SK-N-SH (cell line): ENCODE measurements at regions not wholly inside any gene's neighbourhood (a gene's known extent, or its start where the extent isn't known, plus 50 kb on each side); places are given as distances from the start of the nearest gene placed in this dataset.

ENCODE experiments used
- CTCF ChIA-PET: fragments of 300-600, 350-600 bp; formaldehyde crosslinking; extraction: SDS; loops from one replicate; lab custom pipeline; 2021; lab: Yijun Ruan, JAX
- POLR2A ChIA-PET: fragments of 350-600 bp; sonication (Branson Sonifier 250); formaldehyde crosslinking; extraction: SDS; loops from one replicate; lab custom pipeline; 2020; ENCODE audit warnings: antibody characterized with exemption, inconsistent platforms; lab: Yijun Ruan, JAX
- DNase-seq: peaks from one replicate; pipeline ENCODE4 v3.0.0; 2012
- H2AFZ ChIP-seq: fragments of 200-600 bp; sonication (generic); 2 replicates; pipeline ENCODE4 v1.8.1; 2016; ENCODE audit warnings: antibody characterized with exemption, mild to moderate bottlenecking, low read depth
- H3F3A ChIP-seq: fragments of 200-600 bp; sonication (generic); replicated peaks from 2 replicates; pipeline ENCODE3; 2016; ENCODE audit warnings: antibody characterized with exemption, mild to moderate bottlenecking; ENCODE audit not compliant: insufficient read depth
- H3K27ac ChIP-seq, 2 experiments: fragments of 200-500 bp in 1 of 2; fragments of 200-600 bp in 1 of 2; sonication (Bioruptor generic) in 1 of 2; sonication (generic), shearing (Covaris generic) in 1 of 2; 2 replicates each; pipeline versions ENCODE4 v1.5.1 to v1.6.1; 2014 to 2016; ENCODE audit warnings: low read depth in 2 of 2, inconsistent platforms in 1 of 2, low read length in 1 of 2, mild to moderate bottlenecking in 1 of 2, mixed read lengths in 1 of 2
- H3K27me3 ChIP-seq: fragments of 200-600 bp; sonication (generic), shearing (Covaris generic); 2 replicates; pipeline ENCODE4 v1.6.1; 2016; ENCODE audit warnings: mixed run types; ENCODE audit not compliant: insufficient read depth
- H3K36me3 ChIP-seq, 2 experiments: fragments of 200-500 bp in 1 of 2; fragments of 200-600 bp in 1 of 2; sonication (Bioruptor generic) in 1 of 2; sonication (generic) in 1 of 2; replicated peaks in 1 of 2; 2 replicates each; pipeline versions ENCODE3 to v1.5.1; 2014 to 2016; ENCODE audit warnings: low read length in 1 of 2, mild to moderate bottlenecking in 1 of 2; ENCODE audit not compliant: insufficient read depth in 2 of 2, control insufficient read depth in 1 of 2
- H3K4me1 ChIP-seq, 2 experiments: fragments of 200-500 bp in 1 of 2; fragments of 200-600 bp in 1 of 2; sonication (Bioruptor generic) in 1 of 2; sonication (generic), shearing (Covaris generic) in 1 of 2; 2 replicates each; pipeline versions ENCODE4 v1.5.1 to v1.6.1; 2014 to 2016; ENCODE audit warnings: low read depth in 1 of 2, low read length in 1 of 2, mixed run types in 1 of 2; ENCODE audit not compliant: insufficient read depth in 2 of 2, control insufficient read depth in 1 of 2
- H3K4me2 ChIP-seq: fragments of 200-600 bp; sonication (generic), shearing (Covaris generic); 2 replicates; pipeline ENCODE4 v1.6.1; 2017; ENCODE audit warnings: mixed run types
- H3K4me3 ChIP-seq, 2 experiments: fragments of 200-500 bp in 1 of 2; fragments of 200-600 bp in 1 of 2; sonication (Bioruptor generic) in 1 of 2; sonication (generic), shearing (Covaris generic) in 1 of 2; 2 replicates each; pipeline versions ENCODE4 v1.5.1 to v1.8.1; 2014 to 2016; ENCODE audit warnings: low read depth in 2 of 2, inconsistent platforms in 1 of 2, low read length in 1 of 2, mild to moderate bottlenecking in 1 of 2, mixed read lengths in 1 of 2, moderate library complexity in 1 of 2
- H3K79me2 ChIP-seq: fragments of 200-600 bp; sonication (generic); 2 replicates; pipeline ENCODE4 v1.8.1; 2017; ENCODE audit warnings: mild to moderate bottlenecking; ENCODE audit not compliant: insufficient read depth
- H3K9ac ChIP-seq: fragments of 200-600 bp; sonication (generic); 2 replicates; pipeline ENCODE4 v1.6.1; 2017; ENCODE audit warnings: mixed run types
- H3K9me2 ChIP-seq: fragments of 200-600 bp; sonication (generic); 2 replicates; pipeline ENCODE4 v1.6.1; 2017; ENCODE audit warnings: mixed run types
- H3K9me3 ChIP-seq: fragments of 200-600 bp; sonication (generic); 2 replicates; pipeline ENCODE4 v1.6.1; 2017; ENCODE audit warnings: mixed run types, mild to moderate bottlenecking, moderate library complexity
- H4K20me1 ChIP-seq: fragments of 200-600 bp; sonication (generic); 2 replicates; pipeline ENCODE4 v1.6.1; 2017; ENCODE audit warnings: mild to moderate bottlenecking, mixed run types; ENCODE audit not compliant: insufficient read depth
- EP300 ChIP-seq, 2 experiments: IDR thresholded peaks; 2 replicates each; pipeline versions ENCODE4 v1.4.0 to v1.6.1; 2012; ENCODE audit warnings: borderline replicate concordance in 1 of 2, low read depth in 1 of 2, low read length in 1 of 2
- EZH2phosphoT487 ChIP-seq: fragments of 200-600 bp; sonication (generic); IDR thresholded peaks from 2 replicates; pipeline ENCODE4 v1.6.1; 2017; ENCODE audit warnings: low read depth, mixed run types, mild to moderate bottlenecking, antibody characterized with exemption, moderate library complexity, borderline replicate concordance
- FOXJ3 ChIP-seq: sonication (generic); formaldehyde crosslinking; IDR thresholded peaks from 2 replicates; pipeline ENCODE4 v1.5.1; 2020; ENCODE audit warnings: mild to moderate bottlenecking, missing genetic modification reagents
- GATA2 ChIP-seq: sonication (generic); formaldehyde crosslinking; IDR thresholded peaks from 2 replicates; pipeline ENCODE4 v1.5.0; 2020; ENCODE audit warnings: mild to moderate bottlenecking, missing genetic modification reagents
- MEF2A ChIP-seq: IDR thresholded peaks from 2 replicates; pipeline ENCODE4 v1.4.0; 2012; ENCODE audit warnings: low read depth, borderline replicate concordance
- POLR2AphosphoS5 ChIP-seq: IDR thresholded peaks from 2 replicates; pipeline ENCODE4 v1.6.1; 2012; ENCODE audit warnings: low read depth, low read length
- RAD21 ChIP-seq: IDR thresholded peaks from 2 replicates; pipeline ENCODE4 v1.6.1; 2012; ENCODE audit warnings: mild to moderate bottlenecking, low read length
- RCOR1 ChIP-seq: fragments of 150-350 bp; IDR thresholded peaks from 2 replicates; pipeline ENCODE4 v1.6.1; 2017; ENCODE audit warnings: antibody characterized with exemption, low read length
- RFX5 ChIP-seq: IDR thresholded peaks from 2 replicates; pipeline ENCODE4 v1.6.1; 2012; ENCODE audit warnings: mild to moderate bottlenecking, improper control_type of control experiment, low read length
- SMC3 ChIP-seq: IDR thresholded peaks from 2 replicates; pipeline ENCODE4 v1.6.1; 2012; ENCODE audit warnings: low read depth, low read length, improper control_type of control experiment
- TAF1 ChIP-seq: IDR thresholded peaks from 2 replicates; pipeline ENCODE4 v1.6.1; 2012; ENCODE audit warnings: low read depth, mild to moderate bottlenecking, low read length, moderate library complexity, borderline replicate concordance
- YY1 ChIP-seq: IDR thresholded peaks from 2 replicates; pipeline ENCODE4 v1.4.0; 2012; ENCODE audit warnings: low read depth, mild to moderate bottlenecking
- WGBS: methylation state at CpG from one replicate; pipeline ENCODE4 v1.1.6; 2017; ENCODE audit warnings: low lambda C conversion rate; 5-methylcytosine and 5-hydroxymethylcytosine counted together
- TF ChIP-seq, protein P1 (sequence below): IDR thresholded peaks from 2 replicates; pipeline ENCODE4 v1.6.1; 2012; ENCODE audit warnings: mild to moderate bottlenecking, low read depth, low read length, moderate library complexity
- TF ChIP-seq, protein P2 (sequence below): IDR thresholded peaks from 2 replicates; pipeline ENCODE4 v1.4.0; 2012; ENCODE audit warnings: low read depth, borderline replicate concordance
- TF ChIP-seq, protein P3 (sequence below): fragments of 200-600 bp; sonication (generic); IDR thresholded peaks from 2 replicates; pipeline ENCODE4 v1.6.1; 2017; ENCODE audit warnings: antibody characterized with exemption, mild to moderate bottlenecking, moderate library complexity
- TF ChIP-seq, protein P4 (sequence below): fragments of 150-350 bp; IDR thresholded peaks from 2 replicates; pipeline ENCODE4 v1.6.1; 2017; ENCODE audit warnings: antibody characterized with exemption, low read length, low read depth, borderline replicate concordance
- TF ChIP-seq, protein P5 (sequence below): IDR thresholded peaks from 2 replicates; pipeline ENCODE4; 2012

DNA sequence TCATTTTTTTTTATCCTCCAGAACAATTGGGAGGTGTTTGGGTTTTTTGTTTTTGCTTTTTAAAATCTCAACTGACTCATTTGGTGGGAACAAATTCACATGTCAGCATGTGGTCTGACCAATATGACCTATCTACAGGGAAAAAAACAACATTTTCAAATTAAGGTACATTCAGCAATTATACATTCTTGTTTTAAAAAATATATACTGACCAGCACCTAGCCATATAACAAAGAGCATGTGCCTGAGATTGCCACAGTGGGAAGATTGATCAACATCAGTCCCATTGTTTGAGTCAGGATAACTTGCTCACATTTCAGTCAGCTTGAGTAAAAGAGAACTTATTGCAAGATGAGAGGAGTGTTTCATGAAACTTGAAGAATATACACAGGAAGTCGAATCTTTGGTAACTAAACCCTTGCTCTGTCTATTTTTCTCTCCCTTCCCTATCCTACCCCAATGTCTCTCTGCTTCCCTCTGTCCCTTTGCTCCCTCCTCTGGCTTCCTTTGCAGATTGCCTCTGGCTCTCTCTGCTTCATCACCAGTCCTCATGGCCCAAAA, 163.2 kb upstream of the TAB2 start (continued):
- TF ChIP-seq, protein P1, sequence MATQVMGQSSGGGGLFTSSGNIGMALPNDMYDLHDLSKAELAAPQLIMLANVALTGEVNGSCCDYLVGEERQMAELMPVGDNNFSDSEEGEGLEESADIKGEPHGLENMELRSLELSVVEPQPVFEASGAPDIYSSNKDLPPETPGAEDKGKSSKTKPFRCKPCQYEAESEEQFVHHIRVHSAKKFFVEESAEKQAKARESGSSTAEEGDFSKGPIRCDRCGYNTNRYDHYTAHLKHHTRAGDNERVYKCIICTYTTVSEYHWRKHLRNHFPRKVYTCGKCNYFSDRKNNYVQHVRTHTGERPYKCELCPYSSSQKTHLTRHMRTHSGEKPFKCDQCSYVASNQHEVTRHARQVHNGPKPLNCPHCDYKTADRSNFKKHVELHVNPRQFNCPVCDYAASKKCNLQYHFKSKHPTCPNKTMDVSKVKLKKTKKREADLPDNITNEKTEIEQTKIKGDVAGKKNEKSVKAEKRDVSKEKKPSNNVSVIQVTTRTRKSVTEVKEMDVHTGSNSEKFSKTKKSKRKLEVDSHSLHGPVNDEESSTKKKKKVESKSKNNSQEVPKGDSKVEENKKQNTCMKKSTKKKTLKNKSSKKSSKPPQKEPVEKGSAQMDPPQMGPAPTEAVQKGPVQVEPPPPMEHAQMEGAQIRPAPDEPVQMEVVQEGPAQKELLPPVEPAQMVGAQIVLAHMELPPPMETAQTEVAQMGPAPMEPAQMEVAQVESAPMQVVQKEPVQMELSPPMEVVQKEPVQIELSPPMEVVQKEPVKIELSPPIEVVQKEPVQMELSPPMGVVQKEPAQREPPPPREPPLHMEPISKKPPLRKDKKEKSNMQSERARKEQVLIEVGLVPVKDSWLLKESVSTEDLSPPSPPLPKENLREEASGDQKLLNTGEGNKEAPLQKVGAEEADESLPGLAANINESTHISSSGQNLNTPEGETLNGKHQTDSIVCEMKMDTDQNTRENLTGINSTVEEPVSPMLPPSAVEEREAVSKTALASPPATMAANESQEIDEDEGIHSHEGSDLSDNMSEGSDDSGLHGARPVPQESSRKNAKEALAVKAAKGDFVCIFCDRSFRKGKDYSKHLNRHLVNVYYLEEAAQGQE = no peak

DNA sequence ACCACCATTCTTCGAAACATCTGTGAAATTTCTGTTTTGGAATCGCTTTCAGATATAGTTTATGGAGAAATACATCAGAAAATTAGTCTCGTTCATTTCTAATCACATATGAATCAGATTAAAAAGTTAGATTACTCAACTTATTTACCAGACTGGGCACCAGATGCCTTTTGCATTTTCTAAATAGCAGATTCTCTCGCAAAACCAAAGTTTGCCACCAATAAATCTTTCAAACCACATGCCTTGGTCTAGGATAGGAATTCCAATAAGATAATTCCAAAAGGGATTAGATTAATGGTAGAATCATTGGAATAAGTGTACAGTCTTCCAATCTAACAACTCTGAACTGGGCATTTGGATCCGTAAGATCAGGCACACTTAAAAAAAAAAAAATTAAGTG, 160.4 kb upstream of the TAB2 start:
- Histone ChIP-seq H2AFZ (no peak overlapping the region), H3K4me3 (no peak overlapping the region), H3K79me2 (no peaks in the 10 kb centered on the region), H3K36me3 (no peaks in the 10 kb centered on the region), H3K4me2 (no peak overlapping the region), H3K4me1 (peaks cover 0 to 3% of the 10 kb centered on the region in 2 experiments; a peak in 1 of 4 replicates), H3K9me2 (no peaks in the 10 kb centered on the region), H3K27me3 (no peaks in the 10 kb centered on the region), H4K20me1 (no peaks in the 10 kb centered on the region), H3K9me3 (no peaks in the 10 kb centered on the region), H3K27ac (no peak overlapping the region; a peak in 1 of 4 replicates), H3K9ac (no peak overlapping the region), H3F3A (no peaks in the 10 kb centered on the region)
- POLR2A ChIA-PET = no interaction called here
- DNase-seq = no peak
- CTCF ChIA-PET = no interaction called here
- 63% methylated on average over 5 of the region's 5 CpGs for WGBS
- TF ChIP-seq, protein P2, sequence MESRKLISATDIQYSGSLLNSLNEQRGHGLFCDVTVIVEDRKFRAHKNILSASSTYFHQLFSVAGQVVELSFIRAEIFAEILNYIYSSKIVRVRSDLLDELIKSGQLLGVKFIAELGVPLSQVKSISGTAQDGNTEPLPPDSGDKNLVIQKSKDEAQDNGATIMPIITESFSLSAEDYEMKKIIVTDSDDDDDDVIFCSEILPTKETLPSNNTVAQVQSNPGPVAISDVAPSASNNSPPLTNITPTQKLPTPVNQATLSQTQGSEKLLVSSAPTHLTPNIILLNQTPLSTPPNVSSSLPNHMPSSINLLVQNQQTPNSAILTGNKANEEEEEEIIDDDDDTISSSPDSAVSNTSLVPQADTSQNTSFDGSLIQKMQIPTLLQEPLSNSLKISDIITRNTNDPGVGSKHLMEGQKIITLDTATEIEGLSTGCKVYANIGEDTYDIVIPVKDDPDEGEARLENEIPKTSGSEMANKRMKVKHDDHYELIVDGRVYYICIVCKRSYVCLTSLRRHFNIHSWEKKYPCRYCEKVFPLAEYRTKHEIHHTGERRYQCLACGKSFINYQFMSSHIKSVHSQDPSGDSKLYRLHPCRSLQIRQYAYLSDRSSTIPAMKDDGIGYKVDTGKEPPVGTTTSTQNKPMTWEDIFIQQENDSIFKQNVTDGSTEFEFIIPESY = no peak
- TF ChIP-seq TAF1 = no peak
- TF ChIP-seq, protein P3, sequence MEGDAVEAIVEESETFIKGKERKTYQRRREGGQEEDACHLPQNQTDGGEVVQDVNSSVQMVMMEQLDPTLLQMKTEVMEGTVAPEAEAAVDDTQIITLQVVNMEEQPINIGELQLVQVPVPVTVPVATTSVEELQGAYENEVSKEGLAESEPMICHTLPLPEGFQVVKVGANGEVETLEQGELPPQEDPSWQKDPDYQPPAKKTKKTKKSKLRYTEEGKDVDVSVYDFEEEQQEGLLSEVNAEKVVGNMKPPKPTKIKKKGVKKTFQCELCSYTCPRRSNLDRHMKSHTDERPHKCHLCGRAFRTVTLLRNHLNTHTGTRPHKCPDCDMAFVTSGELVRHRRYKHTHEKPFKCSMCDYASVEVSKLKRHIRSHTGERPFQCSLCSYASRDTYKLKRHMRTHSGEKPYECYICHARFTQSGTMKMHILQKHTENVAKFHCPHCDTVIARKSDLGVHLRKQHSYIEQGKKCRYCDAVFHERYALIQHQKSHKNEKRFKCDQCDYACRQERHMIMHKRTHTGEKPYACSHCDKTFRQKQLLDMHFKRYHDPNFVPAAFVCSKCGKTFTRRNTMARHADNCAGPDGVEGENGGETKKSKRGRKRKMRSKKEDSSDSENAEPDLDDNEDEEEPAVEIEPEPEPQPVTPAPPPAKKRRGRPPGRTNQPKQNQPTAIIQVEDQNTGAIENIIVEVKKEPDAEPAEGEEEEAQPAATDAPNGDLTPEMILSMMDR = no peak
- no peak for TF ChIP-seq RFX5
- no peak for TF ChIP-seq EZH2phosphoT487
- TF ChIP-seq RAD21 = no peak
- no peak for TF ChIP-seq SMC3
- no peak for TF ChIP-seq RCOR1
- TF ChIP-seq, protein P4, sequence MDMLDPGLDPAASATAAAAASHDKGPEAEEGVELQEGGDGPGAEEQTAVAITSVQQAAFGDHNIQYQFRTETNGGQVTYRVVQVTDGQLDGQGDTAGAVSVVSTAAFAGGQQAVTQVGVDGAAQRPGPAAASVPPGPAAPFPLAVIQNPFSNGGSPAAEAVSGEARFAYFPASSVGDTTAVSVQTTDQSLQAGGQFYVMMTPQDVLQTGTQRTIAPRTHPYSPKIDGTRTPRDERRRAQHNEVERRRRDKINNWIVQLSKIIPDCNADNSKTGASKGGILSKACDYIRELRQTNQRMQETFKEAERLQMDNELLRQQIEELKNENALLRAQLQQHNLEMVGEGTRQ = no peak
- no peak for TF ChIP-seq GATA2 (CRISPR knock-in tag)
- no peak for TF ChIP-seq MEF2A
- TF ChIP-seq FOXJ3 (CRISPR knock-in tag) = no peak
- no peak for TF ChIP-seq YY1
- TF ChIP-seq POLR2AphosphoS5 = no peak
- TF ChIP-seq, protein P5, sequence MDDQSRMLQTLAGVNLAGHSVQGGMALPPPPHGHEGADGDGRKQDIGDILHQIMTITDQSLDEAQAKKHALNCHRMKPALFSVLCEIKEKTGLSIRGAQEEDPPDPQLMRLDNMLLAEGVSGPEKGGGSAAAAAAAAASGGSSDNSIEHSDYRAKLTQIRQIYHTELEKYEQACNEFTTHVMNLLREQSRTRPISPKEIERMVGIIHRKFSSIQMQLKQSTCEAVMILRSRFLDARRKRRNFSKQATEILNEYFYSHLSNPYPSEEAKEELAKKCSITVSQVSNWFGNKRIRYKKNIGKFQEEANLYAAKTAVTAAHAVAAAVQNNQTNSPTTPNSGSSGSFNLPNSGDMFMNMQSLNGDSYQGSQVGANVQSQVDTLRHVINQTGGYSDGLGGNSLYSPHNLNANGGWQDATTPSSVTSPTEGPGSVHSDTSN = no peak
- no peak for TF ChIP-seq EP300 (IDR thresholded peaks at IDR 0.05; ENCODE audit: borderline replicate concordance in 1 of 2, low read depth in 1 of 2, low read length in 1 of 2)
- TF ChIP-seq, all 33 proteins: peak for 0
